CD4-positive, CD25-positive, alpha-beta regulatory T cell (primary cell): ENCODE measurements at regions not wholly inside any gene's neighbourhood (a gene's known extent, or its start where the extent isn't known, plus 50 kb on each side); places are given as distances from the start of the nearest gene placed in this dataset.

Source experiments
- ATAC-seq, 2 donors: fragments of 150-1000 bp; cut with Tn5 transposase; one replicate each; pipeline ENCODE4 v1.10.0; 2021; ENCODE audit warnings: low read depth in 2 of 2, moderate number of reproducible peaks in 2 of 2, moderate library complexity in 1 of 2
- DNase-seq, 3 donors: peaks; one replicate each; pipeline versions ENCODE4 v3.0.0 to v3.0.0-alpha.2; 2012 to 2022; ENCODE audit warnings: mixed read lengths in 1 of 3
- H3K27ac ChIP-seq: one replicate; pipeline ENCODE4 v1.7.0; 2013; ENCODE audit warnings: mild to moderate bottlenecking, low read length; ENCODE audit not compliant: insufficient read depth, poor library complexity, severe bottlenecking
- H3K27me3 ChIP-seq: one replicate; pipeline ENCODE4 v1.7.0; 2013; ENCODE audit warnings: low read length; ENCODE audit not compliant: control insufficient read depth, insufficient read depth
- H3K36me3 ChIP-seq: one replicate; pipeline ENCODE4 v1.7.0; 2013; ENCODE audit warnings: mild to moderate bottlenecking, low read length, moderate library complexity; ENCODE audit not compliant: control insufficient read depth, insufficient read depth
- H3K4me1 ChIP-seq: 2 replicates; pipeline ENCODE4 v1.7.0; 2013; ENCODE audit warnings: mild to moderate bottlenecking, low read length; ENCODE audit not compliant: insufficient read depth, control insufficient read depth, poor library complexity, severe bottlenecking
- H3K4me3 ChIP-seq: one replicate; pipeline ENCODE4 v1.7.0; 2013; ENCODE audit warnings: low read depth, mild to moderate bottlenecking, low read length, moderate library complexity
- H3K9me3 ChIP-seq, 2 experiments: 1 replicate in 1 of 2; 2 replicates in 1 of 2; pipeline ENCODE4 v1.7.0; 2013; ENCODE audit warnings: low read length in 2 of 2, mild to moderate bottlenecking in 1 of 2, moderate library complexity in 1 of 2; ENCODE audit not compliant: control insufficient read depth in 2 of 2
- H3K27ac Mint-ChIP-seq, 3 donors: one replicate each; pipeline ENCODE4 v1.8.0; 2020 to 2022; ENCODE audit warnings: mild to moderate bottlenecking in 3 of 3, mixed read lengths in 3 of 3, moderate library complexity in 2 of 3
- H3K27me3 Mint-ChIP-seq: one replicate; pipeline ENCODE4 v1.8.0; 2022; ENCODE audit warnings: mild to moderate bottlenecking, mixed read lengths
- H3K36me3 Mint-ChIP-seq: one replicate; pipeline ENCODE4 v1.8.0; 2020; ENCODE audit warnings: mixed read lengths
- H3K4me1 Mint-ChIP-seq, 4 donors: one replicate each; pipeline ENCODE4 v1.8.0; 2020 to 2022; ENCODE audit warnings: mixed read lengths in 4 of 4, mild to moderate bottlenecking in 1 of 4
- H3K4me3 Mint-ChIP-seq, 4 donors: one replicate each; pipeline ENCODE4 v1.8.0; 2020 to 2022; ENCODE audit warnings: mild to moderate bottlenecking in 4 of 4, mixed read lengths in 4 of 4, moderate library complexity in 3 of 4
- H3K9me3 Mint-ChIP-seq, 7 donors: one replicate each; pipeline ENCODE4 v1.8.0; 2020 to 2022; ENCODE audit warnings: mixed read lengths in 7 of 7, mild to moderate bottlenecking in 3 of 7, moderate library complexity in 2 of 7

- H3K27ac ChIP-seq = no peak overlapping the region
- H3K4me1 ChIP-seq = no peaks in the 10 kb centered on the region
- Mint-ChIP-seq H3K27ac (no peak overlapping the region), H3K9me3 (peaks cover 0 to 7% (median 2%) of the 10 kb centered on the region in 7 donors), H3K4me3 (no peak overlapping the region), H3K27me3 (peaks cover 11% of the 10 kb centered on the region), H3K36me3 (no peaks in the 10 kb centered on the region), H3K4me1 (peaks cover 0 to 4% (median under 1%) of the 10 kb centered on the region in 4 donors)
- DNase-seq (no peak), ATAC-seq (no peak)
- H3K27me3 ChIP-seq = peaks cover 3% of the 10 kb centered on the region
- no peak overlapping the region for H3K4me3 ChIP-seq
- no peaks in the 10 kb centered on the region for H3K9me3 ChIP-seq
- H3K36me3 ChIP-seq = no peaks in the 10 kb centered on the region
Observed at GRCh38 chr15:47188758-47189507, 528.4 kb upstream of the SEMA6D start.

DNA sequence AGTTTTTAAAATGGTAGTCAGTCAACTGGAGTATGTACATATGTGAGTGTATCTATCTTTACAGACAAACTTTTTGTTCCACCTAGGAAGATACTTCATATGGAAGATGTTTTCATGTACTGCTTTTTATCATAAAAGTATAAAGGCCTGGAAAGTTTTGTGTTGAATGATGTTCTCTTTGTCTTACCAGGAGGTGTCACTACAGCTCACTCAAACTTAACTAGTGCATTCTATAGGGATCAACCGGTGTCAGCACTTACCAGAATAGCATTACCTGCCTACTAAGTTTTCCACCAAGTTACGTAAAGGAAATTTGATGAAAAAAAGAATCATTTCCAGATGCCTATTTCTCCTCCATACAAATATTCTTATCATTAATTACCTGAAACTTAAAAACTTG is 522.6 kb upstream of the SEMA6D start:
- Histone ChIP-seq H3K27ac (no peak overlapping the region), H3K9me3 (no peaks in the 10 kb centered on the region), H3K4me3 (no peak overlapping the region), H3K36me3 (no peaks in the 10 kb centered on the region), H3K27me3 (no peaks in the 10 kb centered on the region), H3K4me1 (no peaks in the 10 kb centered on the region)
- no peaks in the 10 kb centered on the region for H3K36me3 Mint-ChIP-seq
- H3K9me3 Mint-ChIP-seq = peaks cover 0 to 7% (median 0%) of the 10 kb centered on the region in 7 donors
- DNase-seq = no peak
- H3K4me3 Mint-ChIP-seq = no peak overlapping the region
- no peak for ATAC-seq
- H3K27ac Mint-ChIP-seq = no peak overlapping the region
- no peaks in the 10 kb centered on the region for H3K27me3 Mint-ChIP-seq
- H3K4me1 Mint-ChIP-seq = no peaks in the 10 kb centered on the region

DNA sequence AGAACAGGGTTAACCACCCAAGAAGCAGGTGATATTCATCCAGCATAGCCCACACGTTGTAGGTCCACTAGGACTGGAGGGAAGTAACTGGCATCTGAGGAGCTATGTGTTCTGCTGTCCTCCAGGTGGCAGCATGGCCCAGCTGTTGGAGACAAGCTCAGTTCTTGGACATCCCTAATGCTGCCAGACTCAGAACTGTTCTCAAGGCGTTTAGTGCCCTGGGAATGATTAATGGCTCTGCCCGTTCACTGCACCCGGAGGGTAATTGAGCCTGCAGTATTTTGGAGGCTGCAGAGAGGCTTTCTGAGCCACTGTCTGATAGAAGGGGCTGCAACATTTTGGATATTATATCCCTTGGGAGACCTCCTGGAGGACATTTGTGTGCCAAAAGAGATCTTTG is 521.3 kb upstream of the SEMA6D start:
- H3K4me1 Mint-ChIP-seq = no peaks in the 10 kb centered on the region
- Histone ChIP-seq H3K4me3 (no peak overlapping the region), H3K4me1 (no peaks in the 10 kb centered on the region), H3K36me3 (no peaks in the 10 kb centered on the region), H3K27ac (no peak overlapping the region), H3K27me3 (no peaks in the 10 kb centered on the region), H3K9me3 (no peaks in the 10 kb centered on the region)
- DNase-seq (peak in 2 of 3 donors; percentile 11 to 52), ATAC-seq (no peak)
- no peak overlapping the region for H3K4me3 Mint-ChIP-seq
- H3K9me3 Mint-ChIP-seq = peaks cover 0 to 7% (median 0%) of the 10 kb centered on the region in 7 donors
- no peak overlapping the region for H3K27ac Mint-ChIP-seq
- H3K36me3 Mint-ChIP-seq = no peaks in the 10 kb centered on the region
- no peaks in the 10 kb centered on the region for H3K27me3 Mint-ChIP-seq

GRCh38 chr15:47203993-47204392 is 513.3 kb upstream of the SEMA6D start:
- H3K27me3 Mint-ChIP-seq = no peaks in the 10 kb centered on the region
- Histone ChIP-seq H3K4me3 (no peak overlapping the region), H3K27me3 (no peaks in the 10 kb centered on the region), H3K27ac (no peak overlapping the region), H3K36me3 (no peaks in the 10 kb centered on the region), H3K9me3 (no peaks in the 10 kb centered on the region), H3K4me1 (no peaks in the 10 kb centered on the region)
- DNase-seq (no peak), ATAC-seq (no peak)
- no peaks in the 10 kb centered on the region for H3K4me1 Mint-ChIP-seq
- H3K9me3 Mint-ChIP-seq = peaks cover 0 to 3% (median 0%) of the 10 kb centered on the region in 7 donors
- H3K27ac Mint-ChIP-seq = no peak overlapping the region
- H3K4me3 Mint-ChIP-seq = no peak overlapping the region
- H3K36me3 Mint-ChIP-seq = no peaks in the 10 kb centered on the region

DNA sequence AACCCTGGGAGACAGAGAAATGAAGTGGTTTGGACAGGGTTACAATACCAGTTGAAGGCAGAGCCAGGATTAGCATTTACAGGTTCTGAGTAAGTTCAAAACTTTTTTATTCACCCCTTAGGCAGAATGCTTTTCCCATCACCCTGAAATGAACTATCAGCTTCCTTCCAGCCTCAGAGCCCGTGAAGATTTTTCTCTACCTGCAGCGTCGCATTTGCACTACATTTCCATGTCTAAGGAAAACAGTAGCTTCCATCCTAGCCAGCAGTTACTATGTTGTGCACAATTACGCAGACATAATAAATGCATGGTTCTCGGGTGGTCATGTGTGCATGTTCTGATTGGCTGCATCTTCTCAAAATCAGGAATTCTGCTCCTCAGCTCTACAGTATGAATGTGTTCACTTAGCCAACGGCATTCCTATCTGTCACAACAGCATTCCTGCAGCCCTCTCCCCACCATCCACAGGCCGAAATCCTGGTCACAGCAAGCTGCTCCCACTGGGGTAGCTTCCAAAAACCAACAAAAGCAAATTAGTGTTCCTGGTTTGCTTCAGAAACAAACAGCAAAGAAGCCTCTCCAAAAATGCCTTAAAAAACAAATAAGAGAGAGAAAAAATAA is 510.8 kb upstream of the SEMA6D start:
- H3K27ac Mint-ChIP-seq = no peak overlapping the region
- Histone ChIP-seq H3K9me3 (no peaks in the 10 kb centered on the region), H3K4me3 (no peak overlapping the region), H3K36me3 (no peaks in the 10 kb centered on the region), H3K27ac (no peak overlapping the region), H3K27me3 (no peaks in the 10 kb centered on the region), H3K4me1 (no peaks in the 10 kb centered on the region)
- no peak overlapping the region for H3K4me3 Mint-ChIP-seq
- DNase-seq (no peak), ATAC-seq (no peak)
- H3K36me3 Mint-ChIP-seq = no peaks in the 10 kb centered on the region
- H3K9me3 Mint-ChIP-seq = peaks cover 0 to 3% (median 0%) of the 10 kb centered on the region in 7 donors
- no peaks in the 10 kb centered on the region for H3K27me3 Mint-ChIP-seq
- H3K4me1 Mint-ChIP-seq = no peaks in the 10 kb centered on the region

- Histone ChIP-seq H3K27ac (no peak overlapping the region), H3K4me1 (no peaks in the 10 kb centered on the region), H3K36me3 (no peaks in the 10 kb centered on the region), H3K27me3 (no peaks in the 10 kb centered on the region), H3K4me3 (no peak overlapping the region), H3K9me3 (no peaks in the 10 kb centered on the region)
- no peak overlapping the region for H3K4me3 Mint-ChIP-seq
- no peak for DNase-seq
- peaks cover 0 to 4% (median 0%) of the 10 kb centered on the region in 7 donors for H3K9me3 Mint-ChIP-seq
- no peaks in the 10 kb centered on the region for H3K27me3 Mint-ChIP-seq
- H3K36me3 Mint-ChIP-seq = no peaks in the 10 kb centered on the region
- no peak overlapping the region for H3K27ac Mint-ChIP-seq
- ATAC-seq = no peak
- no peaks in the 10 kb centered on the region for H3K4me1 Mint-ChIP-seq
Observed at GRCh38 chr15:47209591-47209990, 507.7 kb upstream of the SEMA6D start.

DNA sequence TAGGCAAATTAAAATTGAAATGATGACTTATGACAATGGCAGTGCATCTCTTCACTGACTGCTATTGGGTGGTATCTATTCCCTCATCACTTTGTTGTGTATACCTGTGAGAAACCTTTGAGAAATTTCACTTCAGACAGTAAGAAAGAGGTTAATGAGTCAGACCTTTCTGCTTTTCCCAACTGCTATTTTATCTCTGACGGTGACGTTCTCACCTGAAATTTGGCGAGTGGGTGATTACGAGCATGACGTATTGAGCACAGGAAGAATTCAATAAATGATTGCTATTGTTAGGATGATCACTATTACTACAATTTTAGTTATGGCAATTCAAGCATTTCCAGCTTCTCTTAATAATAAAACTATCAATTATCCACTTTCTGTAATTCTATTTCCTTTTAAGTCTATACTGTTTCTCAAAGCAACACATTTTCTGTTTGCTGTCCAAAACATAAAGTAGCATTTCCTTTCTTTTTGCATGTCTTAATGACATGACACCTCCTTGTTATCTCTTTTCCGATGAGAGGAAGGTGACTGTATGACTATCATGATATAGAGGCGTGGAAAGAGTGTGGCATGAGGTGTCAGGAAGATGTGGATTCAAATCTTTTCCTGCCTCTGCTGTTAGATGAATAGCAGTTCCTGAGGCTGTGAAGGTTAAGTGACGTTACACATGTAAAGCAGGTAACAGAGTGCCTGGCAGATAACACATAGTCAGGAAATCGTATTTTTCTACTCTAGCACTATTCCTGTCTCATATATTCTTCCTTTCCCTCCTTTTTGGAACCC is 504.9 kb upstream of the SEMA6D start:
- H3K36me3 Mint-ChIP-seq = no peaks in the 10 kb centered on the region
- DNase-seq (no peak), ATAC-seq (no peak)
- no peaks in the 10 kb centered on the region for H3K9me3 ChIP-seq
- peaks cover 0 to 4% (median 0%) of the 10 kb centered on the region in 7 donors for H3K9me3 Mint-ChIP-seq
- H3K27me3 Mint-ChIP-seq = no peaks in the 10 kb centered on the region
- H3K36me3 ChIP-seq = no peaks in the 10 kb centered on the region
- no peaks in the 10 kb centered on the region for H3K27me3 ChIP-seq
- H3K4me3 ChIP-seq = no peak overlapping the region
- H3K27ac Mint-ChIP-seq = no peak overlapping the region
- H3K27ac ChIP-seq = no peak overlapping the region
- H3K4me1 Mint-ChIP-seq = no peaks in the 10 kb centered on the region
- H3K4me1 ChIP-seq = no peaks in the 10 kb centered on the region
- no peak overlapping the region for H3K4me3 Mint-ChIP-seq
